GM18861 (cell line): ENCODE measurements at regions not wholly inside any gene's neighbourhood (a gene's known extent, or its start where the extent isn't known, plus 50 kb on each side); places are given as distances from the start of the nearest gene placed in this dataset.

Experiments
- ATAC-seq: cut with Tn5 transposase; IDR thresholded peaks from one replicate; pipeline ENCODE4 v1.9.1; 2021; ENCODE audit not compliant: unreplicated experiment

DNA sequence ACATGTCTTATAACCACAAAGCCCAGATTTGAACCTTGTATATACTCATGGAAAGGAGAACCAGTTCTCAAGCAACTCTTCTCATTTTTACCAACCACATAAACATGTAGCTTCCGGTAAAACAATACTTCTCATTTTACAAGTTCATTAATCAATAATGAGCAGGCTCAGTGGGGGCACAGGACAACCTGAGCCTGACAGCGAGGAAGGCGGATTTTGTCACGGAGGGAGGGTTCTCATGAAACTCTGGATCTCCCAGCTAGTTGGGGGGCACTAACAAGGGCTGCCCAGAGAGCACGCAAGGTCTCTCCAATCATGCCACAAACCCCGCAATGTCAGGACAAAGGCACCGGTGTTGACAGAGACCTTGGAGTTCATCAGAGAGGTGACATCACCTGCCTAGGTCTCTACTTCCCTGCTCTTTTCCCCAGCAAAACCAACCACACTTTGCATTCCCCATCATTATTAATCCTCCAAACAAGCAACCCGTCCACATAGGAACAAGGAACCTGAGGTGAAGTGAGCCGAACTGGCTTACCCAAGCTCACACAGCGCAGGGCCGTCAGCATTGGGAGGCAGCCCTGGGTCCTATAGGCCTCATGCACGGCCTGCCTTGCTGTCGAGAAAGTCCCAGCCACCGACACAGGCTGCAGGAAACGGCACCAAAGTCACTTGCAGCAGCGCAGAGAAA, 192.1 kb upstream of the KLF14 start:
- no peak for ATAC-seq

DNA sequence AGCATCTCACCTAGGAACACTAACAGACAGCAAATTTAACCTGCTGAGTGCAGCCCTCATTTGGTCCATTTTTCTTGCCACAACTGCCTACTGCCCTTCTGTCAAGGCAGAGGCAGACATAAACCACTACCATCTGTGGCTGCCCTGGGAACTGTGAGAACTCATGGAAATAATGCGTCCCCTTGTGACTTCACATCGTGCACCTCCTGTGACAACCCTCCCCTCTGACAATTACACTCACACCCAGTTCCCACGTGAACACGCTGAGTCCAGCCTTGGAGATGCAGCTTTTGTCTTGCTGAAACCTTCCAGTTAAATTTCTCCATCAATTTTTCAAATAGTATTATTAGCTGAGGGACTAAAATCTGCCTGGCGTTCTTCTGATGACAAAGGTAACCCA, 193.1 kb upstream of the KLF14 start:
- no peak for ATAC-seq

- ATAC-seq: no peak
Observed at GRCh38 chr7:130927564-130927963, 193.6 kb upstream of the KLF14 start.

DNA sequence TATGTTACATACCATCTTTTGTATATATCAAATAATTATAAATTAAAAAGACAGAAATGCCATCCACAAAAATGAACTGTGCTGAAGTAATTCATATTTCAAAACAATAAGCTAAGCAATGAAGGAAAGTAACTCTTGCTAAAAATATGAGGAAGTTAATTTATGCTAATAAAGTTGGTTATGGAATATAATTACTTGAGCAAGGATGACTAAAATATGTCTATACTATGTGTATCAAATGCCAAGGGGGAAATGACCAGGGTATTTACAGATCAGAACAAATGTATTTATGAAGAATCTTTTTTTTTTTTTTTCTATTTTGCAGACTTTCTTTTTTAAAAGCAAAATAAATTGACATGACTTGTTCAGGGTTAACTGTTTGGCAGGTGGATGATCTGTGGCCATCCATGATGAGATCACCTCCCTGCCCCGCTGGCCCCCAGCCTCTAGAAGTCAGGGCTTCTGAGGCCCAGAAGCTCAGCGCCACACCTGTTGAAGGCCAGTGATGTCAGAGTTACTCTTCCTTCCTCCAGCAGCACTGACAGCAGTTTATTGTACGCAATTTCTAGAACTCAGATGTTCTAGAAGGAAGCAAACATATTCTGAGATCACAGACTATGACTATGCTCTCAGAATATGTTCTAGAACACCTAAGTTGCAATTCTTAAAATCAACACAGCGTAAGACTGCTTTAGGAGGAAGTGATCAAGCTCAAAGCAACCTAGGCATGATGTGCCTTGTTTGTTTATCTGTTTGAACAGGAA, 196.1 kb upstream of the KLF14 start:
- no peak for ATAC-seq

DNA sequence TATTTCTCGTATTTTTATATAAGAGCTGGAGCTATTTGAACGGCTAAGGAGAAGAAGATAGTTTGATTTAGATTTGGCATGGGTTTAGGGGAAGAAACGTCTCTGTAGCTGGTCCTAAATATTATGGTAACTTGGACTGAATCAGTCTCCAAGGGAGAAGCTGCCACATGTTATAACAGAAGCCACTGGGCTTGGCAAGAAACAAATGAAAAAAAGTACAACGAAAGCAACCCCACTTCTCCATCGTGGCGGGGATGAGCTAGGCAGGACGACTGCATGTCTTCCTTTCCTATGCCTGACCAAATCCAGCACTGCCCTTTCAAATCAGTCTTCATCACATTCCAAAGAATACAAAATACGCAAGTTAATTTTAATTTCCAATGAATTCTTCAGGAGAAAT, 196.7 kb upstream of the KLF14 start:
- no peak for ATAC-seq

DNA sequence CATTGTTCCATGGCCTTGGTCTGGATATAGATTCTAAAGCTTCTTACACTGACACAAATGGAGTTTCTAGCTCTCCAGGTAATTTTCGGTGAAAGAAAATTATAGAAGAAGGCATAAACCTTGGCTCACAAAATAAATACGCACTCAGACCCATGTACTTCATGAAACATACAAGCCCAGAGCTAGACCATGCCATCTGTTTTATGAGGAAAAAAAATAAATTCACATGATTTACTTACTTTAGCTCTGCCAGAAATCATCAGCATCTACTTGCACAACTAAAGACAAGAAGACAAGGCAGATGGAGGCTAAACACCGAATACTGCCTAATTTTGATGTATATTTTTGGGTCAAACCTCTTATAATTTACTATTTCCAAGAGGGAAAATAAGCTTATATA, 197.4 kb upstream of the KLF14 start:
- no peak for ATAC-seq

DNA sequence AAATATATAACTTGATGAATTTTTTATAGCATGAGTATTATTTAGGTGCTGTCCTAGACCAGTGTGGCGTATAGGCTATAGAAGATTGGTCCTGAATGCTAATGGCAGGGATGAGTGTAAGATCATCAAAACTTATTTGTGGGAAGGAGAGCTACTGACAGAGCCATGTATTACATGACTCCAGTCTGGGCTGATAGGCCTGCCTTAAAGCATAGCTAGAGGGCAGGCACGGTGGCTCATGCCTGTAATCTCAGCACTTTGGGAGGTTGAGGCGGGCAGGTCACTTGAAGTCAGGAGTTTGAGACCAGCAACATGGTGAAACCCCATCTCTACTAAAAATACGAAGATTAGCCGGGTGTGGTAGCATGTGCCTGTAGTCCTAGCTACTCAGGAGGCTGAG, 198.1 kb upstream of the KLF14 start:
- ATAC-seq: no peak

DNA sequence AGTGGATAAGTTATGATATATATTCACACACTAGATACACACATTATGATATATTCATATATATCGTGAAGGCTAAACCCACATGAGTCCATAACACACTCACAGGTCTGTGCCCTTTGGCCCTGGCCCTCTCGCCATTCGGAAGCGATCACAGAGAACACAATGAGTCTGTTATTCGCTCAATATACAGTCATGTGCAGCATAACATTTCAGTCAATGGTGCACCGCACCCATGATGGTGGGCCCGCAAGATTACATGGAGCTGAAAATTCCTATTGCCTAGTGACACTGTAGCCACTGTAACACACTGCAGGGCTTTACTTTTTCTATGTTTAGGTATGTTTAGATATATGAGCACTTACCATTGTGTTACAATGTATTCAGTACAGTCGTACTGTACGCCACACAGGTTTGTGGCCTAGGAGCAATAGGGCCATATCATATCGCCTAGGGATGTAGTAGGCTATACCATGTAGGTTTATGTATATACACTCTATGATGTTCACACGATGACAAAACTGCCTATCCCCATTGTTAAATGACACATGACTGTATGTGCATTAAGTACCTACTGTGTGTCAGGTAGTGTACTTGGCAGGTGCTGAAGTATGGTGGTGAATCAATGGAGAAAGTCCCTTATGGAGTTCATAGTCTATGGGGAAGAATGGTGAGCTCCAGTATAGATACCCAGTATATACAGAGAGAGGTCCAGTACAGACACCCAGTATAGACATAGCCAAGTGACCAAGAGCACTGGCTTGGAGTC, 198.8 kb upstream of the KLF14 start:
- ATAC-seq: no peak

DNA sequence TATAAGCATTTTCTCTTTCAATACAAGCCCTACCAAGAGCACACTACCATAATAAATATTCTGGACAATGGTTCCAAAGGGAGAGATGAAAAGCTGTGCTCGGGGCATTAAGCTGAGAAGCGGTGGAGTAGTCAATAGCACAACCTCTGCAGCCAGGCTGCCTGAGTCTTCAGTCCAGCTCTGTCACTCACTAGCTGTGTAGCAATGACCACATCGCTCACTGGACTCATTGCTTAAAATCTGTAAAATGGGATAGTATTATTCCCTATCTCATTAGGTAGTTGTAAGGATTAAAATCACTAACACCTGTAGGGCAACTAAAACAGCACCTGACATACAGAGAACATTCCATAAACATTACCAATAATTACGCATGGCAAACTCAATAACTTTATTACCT, 199.9 kb upstream of the KLF14 start:
- no peak for ATAC-seq

GRCh38 chr7:130935564-130936157, 201.7 kb upstream of the KLF14 start:
- no peak for ATAC-seq

DNA sequence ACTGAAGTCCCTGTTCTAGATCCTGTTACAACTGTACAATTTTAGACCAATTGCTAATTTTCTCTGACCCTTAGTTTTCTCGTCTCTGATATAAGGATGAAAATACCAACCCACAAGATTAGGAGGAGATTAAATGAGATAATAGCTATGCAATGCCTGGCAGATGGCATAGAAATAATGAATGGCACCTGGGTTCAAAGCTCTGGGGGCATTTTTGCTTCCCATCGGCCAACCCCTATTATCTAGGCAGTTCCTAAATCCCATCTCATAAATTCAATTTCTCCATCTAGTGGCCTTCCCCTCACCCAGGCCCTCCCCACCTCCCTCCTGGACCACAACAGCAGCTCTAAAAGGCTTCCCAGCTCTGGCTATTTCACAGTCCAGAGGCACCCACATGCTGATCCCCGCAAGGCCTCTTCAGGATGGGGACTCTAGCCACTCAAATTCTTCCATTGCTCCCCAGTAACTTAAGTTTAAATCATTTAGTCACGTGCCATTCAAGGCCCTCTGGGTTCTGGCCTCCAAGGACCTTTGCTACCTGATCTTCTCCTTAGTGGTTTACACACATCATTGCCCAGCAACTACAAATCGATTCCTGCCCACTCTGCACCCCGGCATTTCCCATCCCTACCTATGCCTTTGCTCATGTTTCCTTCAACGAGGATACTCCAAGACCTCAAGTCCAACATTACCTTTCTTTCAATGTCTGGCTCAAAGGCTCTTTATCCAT, 202.4 kb upstream of the KLF14 start:
- no peak for ATAC-seq

DNA sequence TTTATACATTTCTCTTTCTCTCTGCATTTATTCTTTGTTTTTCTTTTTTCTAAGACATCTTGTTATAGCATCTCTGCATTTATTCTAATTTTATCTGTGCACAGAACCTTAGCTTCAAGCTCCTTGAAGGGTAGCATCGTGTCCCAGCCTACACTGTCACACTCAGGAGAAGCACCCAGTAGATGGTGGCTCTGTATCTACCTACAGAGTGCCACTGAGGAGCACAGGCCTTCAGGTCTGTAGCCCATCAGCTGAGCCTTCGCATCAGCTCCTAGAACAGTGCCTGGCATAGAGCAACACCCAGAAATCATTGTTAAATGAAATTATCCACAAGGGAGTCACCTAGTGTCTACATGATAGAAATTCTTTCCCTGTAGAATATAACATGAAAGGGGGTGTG, 203.0 kb upstream of the KLF14 start:
- ATAC-seq: no peak

DNA sequence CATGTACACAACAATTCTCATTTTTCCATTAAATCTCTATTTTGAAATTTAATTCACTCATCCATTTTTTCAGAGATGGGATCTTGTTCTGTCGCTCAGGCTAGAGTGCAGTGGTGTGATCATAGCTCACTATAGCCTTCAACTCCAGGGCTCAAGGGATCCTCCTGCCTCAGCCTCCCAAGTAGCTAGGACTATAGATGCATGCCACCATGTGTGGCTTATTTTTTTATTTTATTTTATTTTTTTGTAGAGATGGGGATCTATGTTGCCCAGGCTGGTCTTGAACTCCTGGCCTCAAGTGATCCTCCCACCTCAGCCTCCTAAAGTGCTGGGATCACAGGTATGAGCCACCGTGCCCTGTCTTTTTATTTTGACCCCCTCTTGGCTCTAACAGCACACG, 203.8 kb upstream of the KLF14 start:
- ATAC-seq: no peak

GRCh38 chr7:130938661-130939060, 204.7 kb upstream of the KLF14 start:
- ATAC-seq: no peak

- no peak for ATAC-seq
Observed at GRCh38 chr7:130939321-130940095, 205.5 kb upstream of the KLF14 start.

GRCh38 chr7:130940326-130940725, 206.3 kb upstream of the KLF14 start:
- no peak for ATAC-seq

DNA sequence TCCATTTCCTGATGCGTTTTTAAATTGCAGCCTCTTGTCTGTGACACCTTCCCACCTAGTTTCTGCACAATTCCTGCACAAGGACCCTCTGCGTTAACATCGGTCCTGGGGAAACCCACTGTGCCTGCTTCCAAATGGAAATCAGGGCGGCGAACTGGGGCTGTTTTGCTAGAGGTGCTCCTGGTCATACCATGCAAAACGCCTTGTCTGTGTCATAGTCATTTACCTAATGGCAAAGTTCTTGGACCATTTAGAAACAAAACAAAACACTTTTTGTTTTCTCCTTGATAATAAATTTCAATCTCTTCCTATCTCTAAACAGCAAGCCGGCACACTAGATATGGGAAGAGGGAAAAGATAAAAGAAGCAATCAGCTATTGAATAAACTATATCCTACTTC, 206.9 kb upstream of the KLF14 start:
- no peak for ATAC-seq

- ATAC-seq: no peak
Observed at GRCh38 chr7:130941322-130942210, 207.6 kb upstream of the KLF14 start.
